Dermis blood vessel endothelial cell (primary cell): ENCODE measurements at regions not wholly inside any gene's neighbourhood (a gene's known extent, or its start where the extent isn't known, plus 50 kb on each side); places are given as distances from the start of the nearest gene placed in this dataset.

Experiments
- DNase-seq: peaks from one replicate; pipeline ENCODE4 v3.0.0; 2010

DNA sequence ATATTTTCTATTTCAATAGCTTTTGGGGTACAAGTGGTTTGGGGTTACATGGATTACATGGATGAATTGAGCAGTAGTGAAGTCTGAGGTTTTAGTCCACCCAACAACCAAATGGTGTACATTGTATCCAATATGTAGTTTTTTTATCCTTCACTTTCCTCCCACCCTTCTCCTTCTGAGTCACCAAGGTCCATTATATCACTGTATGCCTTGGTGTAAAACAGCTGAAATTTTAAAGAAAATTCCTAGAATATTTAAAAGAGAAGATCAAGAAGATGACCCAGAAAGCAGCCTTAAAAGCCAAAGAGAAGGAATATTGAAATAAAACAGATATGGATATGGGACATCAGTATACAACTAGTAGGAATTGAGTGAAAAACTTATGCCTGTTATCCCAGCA, 204.2 kb upstream of the COL8A1 start:
- no peak for DNase-seq

DNA sequence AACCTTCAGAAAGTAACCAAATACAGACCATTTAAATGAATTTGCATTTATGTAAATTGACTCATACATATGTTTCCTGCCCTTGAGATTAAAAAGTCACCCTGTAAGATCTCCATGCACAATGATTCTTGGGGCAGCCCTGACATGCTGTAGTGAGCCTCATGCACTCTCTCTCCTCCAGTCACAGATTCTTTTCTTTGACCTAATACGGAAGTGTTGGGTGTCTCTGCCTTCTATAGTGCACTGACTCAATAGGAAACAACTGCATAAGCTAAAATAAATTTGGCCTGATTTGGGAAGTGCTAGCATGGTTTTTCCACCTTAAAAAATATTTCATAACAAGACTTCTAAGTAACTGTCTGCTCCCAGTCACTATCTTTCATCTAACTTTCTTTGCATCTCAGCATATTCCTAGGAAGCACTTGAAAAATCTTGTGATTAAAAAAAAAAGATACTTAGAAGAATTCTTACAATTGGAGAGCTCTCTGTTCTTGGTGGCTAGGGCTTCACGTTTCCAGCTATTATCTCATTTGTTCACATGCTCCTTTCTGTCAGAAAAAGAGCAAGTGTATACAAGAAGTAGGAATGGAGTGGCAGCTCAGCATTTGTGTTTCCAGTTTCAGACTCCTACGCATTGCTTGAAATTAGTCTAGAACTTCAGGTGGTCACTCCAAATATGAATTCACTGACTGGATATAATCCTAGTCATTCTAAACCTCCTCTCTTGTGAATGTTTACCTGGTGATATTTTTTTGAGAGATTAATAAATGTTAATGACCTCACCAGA, 207.9 kb upstream of the COL8A1 start:
- peak; percentile 32 for DNase-seq

DNA sequence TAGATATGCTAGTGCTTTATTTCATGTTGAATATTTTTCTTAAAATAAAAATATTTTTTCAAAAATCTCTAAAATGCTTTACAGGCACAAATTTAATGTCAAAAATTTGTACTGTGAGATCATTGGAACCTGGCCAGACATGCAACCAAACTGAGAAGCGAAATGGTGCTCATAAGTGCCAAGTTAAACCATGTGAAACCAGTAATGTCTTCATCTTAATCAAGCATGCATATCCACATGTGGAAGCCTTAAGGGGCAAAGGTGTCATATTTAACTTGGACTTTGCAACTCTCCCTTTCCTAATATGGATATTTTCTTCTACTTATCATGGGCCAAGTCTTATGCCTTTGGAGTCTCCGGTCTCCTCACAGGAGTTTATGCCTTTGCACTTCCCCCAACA, 208.9 kb upstream of the COL8A1 start:
- no peak for DNase-seq

DNA sequence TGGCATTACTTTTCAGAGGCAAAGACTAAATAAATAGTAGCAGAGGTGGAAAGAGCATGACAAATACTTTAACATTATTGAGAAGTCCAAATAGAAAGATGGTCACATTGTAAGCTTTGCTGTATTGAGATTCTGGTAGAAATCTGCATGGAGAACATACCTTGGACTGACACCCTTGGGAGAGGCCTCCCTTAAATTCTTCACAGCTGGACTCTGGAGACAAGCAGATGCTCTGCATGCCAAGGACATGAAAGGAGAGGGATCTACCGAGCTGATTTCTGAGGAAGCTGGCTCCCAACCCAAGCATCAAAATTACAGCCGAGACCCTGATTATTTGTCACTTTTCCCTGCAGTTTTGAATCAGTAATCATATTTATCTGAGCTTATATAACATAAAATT, 212.5 kb upstream of the COL8A1 start:
- no peak for DNase-seq

GRCh38 chr3:99419116-99419515, 219.3 kb upstream of the COL8A1 start:
- no peak for DNase-seq

DNA sequence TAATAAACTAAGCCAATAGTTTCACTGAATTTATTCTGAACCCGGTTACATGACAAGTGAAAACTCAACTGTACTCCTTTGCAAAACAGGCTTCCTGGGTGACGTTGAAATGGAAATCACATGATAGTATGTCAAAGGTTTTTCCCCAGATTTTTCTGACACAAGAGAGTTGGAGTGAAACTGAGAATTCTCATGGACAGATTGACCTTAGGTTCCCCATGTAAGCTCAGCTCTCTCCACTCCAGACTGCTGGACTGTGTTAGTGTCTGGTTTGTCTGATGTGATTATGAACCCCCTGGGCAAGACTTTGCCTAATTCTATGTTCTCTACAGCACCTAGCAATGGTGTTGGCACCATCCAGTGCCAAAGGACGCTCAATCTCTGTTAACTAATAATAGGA, 219.7 kb upstream of the COL8A1 start:
- no peak for DNase-seq

GRCh38 chr3:99418209-99418635, 220.2 kb upstream of the COL8A1 start:
- DNase-seq: peak; percentile 67

DNA sequence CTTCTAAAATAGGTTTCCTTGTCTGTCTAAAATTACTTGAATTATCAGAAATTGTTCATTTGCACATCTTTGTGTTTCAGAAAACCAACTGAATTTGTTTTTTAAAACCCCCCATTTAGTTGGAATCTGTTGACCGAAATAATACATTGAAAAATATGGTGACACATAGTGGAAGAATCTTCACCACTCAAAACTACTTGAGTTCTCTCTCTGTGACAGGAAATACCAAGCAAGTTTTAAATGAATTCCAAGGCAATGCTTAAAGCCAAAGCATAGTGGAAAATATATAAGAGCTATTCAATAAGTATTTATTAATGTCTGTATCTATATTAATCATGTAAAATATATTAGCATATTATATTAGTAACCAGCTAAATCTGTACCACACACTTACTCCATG, 224.9 kb upstream of the COL8A1 start:
- DNase-seq: peak; percentile 75

- peak; percentile 77 for DNase-seq
These were observed 227.5 kb upstream of the COL8A1 start for GRCh38 chr3:99410789-99411311.

GRCh38 chr3:99409961-99410360, 228.4 kb upstream of the COL8A1 start:
- DNase-seq: no peak

DNA sequence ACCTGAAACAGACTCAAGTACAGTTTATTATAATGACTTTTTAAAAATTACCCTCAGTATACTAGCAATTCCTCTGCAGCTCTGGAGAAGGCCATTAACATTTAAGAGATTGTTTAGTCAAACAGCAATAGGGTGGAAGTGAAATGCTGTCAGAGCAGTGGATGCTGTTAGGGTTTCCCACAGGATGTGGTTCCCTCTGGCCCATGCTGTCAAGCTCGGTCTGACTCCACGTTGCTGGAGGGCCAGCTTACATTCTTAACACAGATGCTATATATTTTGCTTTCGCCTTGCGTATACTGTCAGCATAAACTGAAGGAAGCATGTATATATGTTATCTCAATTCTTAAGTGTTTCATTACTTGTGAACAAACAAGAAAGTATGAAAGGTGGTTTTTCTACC, 231.1 kb upstream of the COL8A1 start:
- no peak for DNase-seq

- no peak for DNase-seq
These were observed 235.6 kb upstream of the COL8A1 start for GRCh38 chr3:99402755-99403154.

DNA sequence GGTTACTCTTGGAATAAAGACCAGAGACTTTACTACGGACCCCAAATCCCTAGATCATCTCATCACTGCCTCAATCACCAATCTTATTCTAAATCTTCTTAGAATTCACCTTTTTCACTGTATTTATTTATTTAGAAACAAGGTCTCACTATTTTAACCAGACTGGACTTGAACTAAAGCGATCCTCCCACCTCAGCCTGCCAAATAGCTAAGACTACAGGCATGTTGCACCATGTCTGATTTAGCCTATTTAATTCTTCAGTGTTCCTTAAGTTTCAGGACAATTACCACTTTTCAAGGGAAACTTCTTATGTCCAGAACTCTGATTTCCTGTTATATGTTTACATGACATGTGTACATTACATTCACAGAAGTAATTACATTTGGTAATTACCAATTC, 238.0 kb upstream of the COL8A1 start:
- DNase-seq: no peak

GRCh38 chr3:99396651-99397275, 241.6 kb upstream of the COL8A1 start:
- DNase-seq: no peak

GRCh38 chr3:99394831-99395778, 243.3 kb upstream of the COL8A1 start:
- no peak for DNase-seq

GRCh38 chr3:99393961-99394360, 244.4 kb upstream of the COL8A1 start:
- DNase-seq: no peak

- peak; percentile 15 for DNase-seq
These were observed 249.6 kb upstream of the COL8A1 start for GRCh38 chr3:99388780-99389179.

GRCh38 chr3:99384596-99384995, 253.8 kb upstream of the COL8A1 start:
- no peak for DNase-seq

DNA sequence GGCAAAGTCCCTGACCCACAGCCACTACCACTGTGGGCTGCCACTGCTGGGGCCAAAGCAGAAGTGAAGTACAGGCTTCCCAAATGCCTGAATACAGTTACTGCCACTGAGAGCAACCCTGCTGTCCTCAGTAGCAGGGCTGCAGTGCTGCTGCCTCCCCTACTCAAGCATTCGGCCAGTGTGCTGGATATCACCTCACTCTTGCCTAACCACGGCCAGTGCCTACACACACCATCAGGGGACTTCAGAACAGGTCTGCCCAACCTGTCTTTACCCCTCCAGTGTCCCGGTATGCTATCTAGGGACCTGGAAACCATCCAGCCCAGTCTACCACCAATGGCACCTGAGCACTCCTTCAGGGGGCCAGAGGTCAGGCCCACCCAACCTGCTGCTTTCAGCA, 261.5 kb upstream of the COL8A1 start:
- no peak for DNase-seq

DNA sequence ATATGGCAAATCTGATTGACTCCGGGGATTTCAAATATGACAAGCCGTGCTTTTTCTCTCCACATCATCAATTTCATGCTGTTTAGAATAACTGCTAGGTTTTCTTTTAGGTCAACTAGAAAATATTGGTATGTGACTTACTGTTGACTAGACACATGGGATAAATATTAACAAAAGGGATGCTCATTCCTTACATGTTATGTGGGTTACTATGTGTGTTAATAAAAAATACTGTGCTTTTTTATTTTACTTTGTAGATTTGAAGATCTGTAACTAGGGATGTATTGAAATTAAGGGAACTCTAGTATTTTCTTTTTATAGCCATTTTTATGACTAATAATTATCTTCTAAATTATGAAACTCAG, 264.6 kb upstream of the COL8A1 start:
- no peak for DNase-seq

DNA sequence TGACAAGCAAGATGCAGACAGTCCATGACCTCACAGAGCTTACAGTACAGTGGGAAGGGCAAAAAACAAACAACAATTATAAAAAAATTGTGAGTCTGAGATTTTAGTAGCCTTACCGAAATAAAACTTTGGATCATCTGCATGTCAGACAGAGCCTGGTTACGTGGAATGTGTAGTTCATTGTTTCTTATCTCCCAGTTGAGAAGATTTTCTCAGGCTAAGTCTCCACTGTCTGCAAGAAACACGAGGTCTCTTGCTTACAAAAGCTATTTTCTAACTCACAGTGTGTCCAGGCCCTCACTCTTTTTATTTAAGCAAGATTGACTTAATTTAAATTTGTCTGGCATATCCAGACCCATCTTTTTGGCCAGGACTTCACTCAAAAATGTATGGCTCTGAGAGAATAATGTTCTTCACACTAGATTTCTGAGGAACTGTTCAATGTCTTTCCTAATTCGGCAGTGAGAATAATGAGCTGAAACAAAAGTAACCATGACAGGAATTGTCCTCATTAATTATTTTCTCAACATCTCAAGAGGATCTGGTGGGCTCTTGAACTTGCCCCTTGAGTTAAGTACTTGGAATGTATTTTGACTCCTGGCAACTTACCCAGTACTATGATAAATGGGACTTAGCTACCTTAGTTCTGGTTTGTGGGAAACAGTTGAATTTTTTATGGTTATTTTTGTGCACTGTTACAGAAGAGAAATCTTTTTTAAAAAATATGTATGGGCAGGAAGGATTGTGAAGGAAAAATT, 265.1 kb upstream of the COL8A1 start:
- DNase-seq: no peak

DNA sequence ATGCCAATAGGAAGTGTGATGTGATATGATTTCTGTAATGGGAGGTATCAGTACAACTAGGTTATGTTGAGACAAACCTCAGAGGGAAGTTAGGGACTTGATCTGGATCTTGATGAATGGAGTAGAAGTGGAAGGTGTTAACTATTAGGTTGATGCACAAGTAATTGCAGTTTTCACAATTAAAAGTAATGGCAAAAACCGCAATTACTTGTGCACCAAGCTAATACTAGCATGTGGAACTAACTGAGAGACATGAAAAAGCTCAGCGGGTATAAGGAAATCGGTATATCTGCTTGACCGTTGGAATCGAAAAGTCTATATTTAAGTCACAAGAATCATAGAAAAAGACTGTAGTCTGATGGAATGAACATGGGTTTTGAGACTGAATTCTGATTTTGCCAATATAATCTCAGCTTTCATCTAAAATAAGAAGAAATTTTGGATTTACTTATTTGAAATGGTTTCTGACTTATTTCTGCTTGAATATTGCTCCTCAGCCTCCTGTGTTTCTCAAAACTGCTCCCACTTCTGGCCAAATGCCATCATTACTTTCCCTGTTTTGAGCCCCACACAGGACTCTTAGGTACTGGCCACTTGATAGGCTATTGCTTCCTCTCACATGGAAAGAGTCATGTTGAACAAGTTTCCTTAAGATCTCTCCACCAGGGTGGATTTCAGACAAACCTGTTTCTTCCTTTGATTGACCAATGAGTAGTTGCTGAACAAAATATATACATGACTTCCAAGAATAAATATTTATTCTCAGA, 271.5 kb upstream of the COL8A1 start:
- DNase-seq: peak; percentile 15
